ENCODE measurements at regions not wholly inside any gene's neighbourhood (a gene's known extent, or its start where the extent isn't known, plus 50 kb on each side); places are given as distances from the start of the nearest gene placed in this dataset.

DNA sequence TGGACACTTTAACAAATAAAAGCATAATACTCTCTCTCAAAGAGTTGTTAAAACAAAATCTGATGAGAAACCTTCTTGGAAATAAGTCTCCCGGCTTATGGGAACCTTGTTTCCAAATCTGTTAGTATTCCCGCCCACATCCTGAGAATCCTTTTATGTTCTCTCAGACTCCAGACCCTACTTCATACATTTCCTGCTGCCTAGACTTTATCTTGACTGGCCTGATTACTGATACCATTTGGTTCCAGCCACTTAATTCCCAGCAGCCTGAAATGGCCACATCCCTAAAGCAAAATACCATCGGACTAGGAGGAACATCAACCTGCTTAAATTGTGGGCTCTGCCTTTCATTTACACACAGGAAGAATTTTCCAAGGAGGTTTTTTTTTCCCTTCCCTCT, 79.1 kb upstream of the CYP1B1 start:
- Mint-ChIP-seq H3K4me3 (no peak overlapping the region), H3K27me3 (ENCODE audit: insufficient read depth, low read depth, poor library complexity) (peaks cover 3% of the 10 kb centered on the region), H3K9me3 (no peaks in the 10 kb centered on the region), H3K36me3 (ENCODE audit: low read depth) (no peaks in the 10 kb centered on the region), H3K27ac (no peak overlapping the region), H3K4me1 (peaks cover 4% of the 10 kb centered on the region)
- no peak overlapping the region for H3K27ac ChIP-seq (ENCODE audit: low read depth)
- H3K36me3 ChIP-seq (ENCODE audit: insufficient read depth), result no peaks in the 10 kb centered on the region
- H2AFZ ChIP-seq, result no peak overlapping the region
- no peaks in the 10 kb centered on the region for H3F3A ChIP-seq (replicated peaks; ENCODE audit: low read depth)
- H3K4me2 ChIP-seq, result no peak overlapping the region
- H3K9me2 ChIP-seq (ENCODE audit: insufficient read depth), result peaks cover 20% of the 10 kb centered on the region
- peaks cover 4% of the 10 kb centered on the region; the same call in 1 of the 2 replicates for H3K4me1 ChIP-seq (ENCODE audit: insufficient read depth)
- no peaks in the 10 kb centered on the region for H3K27me3 ChIP-seq (ENCODE audit: insufficient read depth)
- DNase-seq (ENCODE audit: low spot score), result no peak
- no peak overlapping the region for H3K4me3 ChIP-seq
- TF ChIP-seq JUNB (IDR thresholded peaks at IDR 0.05; ENCODE audit: unreplicated experiment) (no peak), EZH2phosphoT487 (IDR thresholded peaks at IDR 0.05; ENCODE audit: unreplicated experiment) (no peak), EZH2 (IDR thresholded peaks at IDR 0.05; ENCODE audit: low read depth, unreplicated experiment) (no peak), CREB1 (CRISPR knock-in tag; IDR thresholded peaks at IDR 0.05; ENCODE audit: low read depth) (no peak), STAT1 (IDR thresholded peaks at IDR 0.05; ENCODE audit: unreplicated experiment) (no peak), POLR2AphosphoS5 (IDR thresholded peaks at IDR 0.05; ENCODE audit: low read depth) (no peak), ZNF331 (CRISPR knock-in tag; IDR thresholded peaks at IDR 0.05; ENCODE audit: low read depth) (no peak), NANOG (IDR thresholded peaks at IDR 0.05; ENCODE audit: borderline replicate concordance) (no peak), ZNF114 (CRISPR knock-in tag; IDR thresholded peaks at IDR 0.05) (no peak)
- TF ChIP-seq, protein P1, sequence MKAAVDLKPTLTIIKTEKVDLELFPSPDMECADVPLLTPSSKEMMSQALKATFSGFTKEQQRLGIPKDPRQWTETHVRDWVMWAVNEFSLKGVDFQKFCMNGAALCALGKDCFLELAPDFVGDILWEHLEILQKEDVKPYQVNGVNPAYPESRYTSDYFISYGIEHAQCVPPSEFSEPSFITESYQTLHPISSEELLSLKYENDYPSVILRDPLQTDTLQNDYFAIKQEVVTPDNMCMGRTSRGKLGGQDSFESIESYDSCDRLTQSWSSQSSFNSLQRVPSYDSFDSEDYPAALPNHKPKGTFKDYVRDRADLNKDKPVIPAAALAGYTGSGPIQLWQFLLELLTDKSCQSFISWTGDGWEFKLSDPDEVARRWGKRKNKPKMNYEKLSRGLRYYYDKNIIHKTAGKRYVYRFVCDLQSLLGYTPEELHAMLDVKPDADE (IDR thresholded peaks at IDR 0.05), result no peak
- TF ChIP-seq, protein P2, sequence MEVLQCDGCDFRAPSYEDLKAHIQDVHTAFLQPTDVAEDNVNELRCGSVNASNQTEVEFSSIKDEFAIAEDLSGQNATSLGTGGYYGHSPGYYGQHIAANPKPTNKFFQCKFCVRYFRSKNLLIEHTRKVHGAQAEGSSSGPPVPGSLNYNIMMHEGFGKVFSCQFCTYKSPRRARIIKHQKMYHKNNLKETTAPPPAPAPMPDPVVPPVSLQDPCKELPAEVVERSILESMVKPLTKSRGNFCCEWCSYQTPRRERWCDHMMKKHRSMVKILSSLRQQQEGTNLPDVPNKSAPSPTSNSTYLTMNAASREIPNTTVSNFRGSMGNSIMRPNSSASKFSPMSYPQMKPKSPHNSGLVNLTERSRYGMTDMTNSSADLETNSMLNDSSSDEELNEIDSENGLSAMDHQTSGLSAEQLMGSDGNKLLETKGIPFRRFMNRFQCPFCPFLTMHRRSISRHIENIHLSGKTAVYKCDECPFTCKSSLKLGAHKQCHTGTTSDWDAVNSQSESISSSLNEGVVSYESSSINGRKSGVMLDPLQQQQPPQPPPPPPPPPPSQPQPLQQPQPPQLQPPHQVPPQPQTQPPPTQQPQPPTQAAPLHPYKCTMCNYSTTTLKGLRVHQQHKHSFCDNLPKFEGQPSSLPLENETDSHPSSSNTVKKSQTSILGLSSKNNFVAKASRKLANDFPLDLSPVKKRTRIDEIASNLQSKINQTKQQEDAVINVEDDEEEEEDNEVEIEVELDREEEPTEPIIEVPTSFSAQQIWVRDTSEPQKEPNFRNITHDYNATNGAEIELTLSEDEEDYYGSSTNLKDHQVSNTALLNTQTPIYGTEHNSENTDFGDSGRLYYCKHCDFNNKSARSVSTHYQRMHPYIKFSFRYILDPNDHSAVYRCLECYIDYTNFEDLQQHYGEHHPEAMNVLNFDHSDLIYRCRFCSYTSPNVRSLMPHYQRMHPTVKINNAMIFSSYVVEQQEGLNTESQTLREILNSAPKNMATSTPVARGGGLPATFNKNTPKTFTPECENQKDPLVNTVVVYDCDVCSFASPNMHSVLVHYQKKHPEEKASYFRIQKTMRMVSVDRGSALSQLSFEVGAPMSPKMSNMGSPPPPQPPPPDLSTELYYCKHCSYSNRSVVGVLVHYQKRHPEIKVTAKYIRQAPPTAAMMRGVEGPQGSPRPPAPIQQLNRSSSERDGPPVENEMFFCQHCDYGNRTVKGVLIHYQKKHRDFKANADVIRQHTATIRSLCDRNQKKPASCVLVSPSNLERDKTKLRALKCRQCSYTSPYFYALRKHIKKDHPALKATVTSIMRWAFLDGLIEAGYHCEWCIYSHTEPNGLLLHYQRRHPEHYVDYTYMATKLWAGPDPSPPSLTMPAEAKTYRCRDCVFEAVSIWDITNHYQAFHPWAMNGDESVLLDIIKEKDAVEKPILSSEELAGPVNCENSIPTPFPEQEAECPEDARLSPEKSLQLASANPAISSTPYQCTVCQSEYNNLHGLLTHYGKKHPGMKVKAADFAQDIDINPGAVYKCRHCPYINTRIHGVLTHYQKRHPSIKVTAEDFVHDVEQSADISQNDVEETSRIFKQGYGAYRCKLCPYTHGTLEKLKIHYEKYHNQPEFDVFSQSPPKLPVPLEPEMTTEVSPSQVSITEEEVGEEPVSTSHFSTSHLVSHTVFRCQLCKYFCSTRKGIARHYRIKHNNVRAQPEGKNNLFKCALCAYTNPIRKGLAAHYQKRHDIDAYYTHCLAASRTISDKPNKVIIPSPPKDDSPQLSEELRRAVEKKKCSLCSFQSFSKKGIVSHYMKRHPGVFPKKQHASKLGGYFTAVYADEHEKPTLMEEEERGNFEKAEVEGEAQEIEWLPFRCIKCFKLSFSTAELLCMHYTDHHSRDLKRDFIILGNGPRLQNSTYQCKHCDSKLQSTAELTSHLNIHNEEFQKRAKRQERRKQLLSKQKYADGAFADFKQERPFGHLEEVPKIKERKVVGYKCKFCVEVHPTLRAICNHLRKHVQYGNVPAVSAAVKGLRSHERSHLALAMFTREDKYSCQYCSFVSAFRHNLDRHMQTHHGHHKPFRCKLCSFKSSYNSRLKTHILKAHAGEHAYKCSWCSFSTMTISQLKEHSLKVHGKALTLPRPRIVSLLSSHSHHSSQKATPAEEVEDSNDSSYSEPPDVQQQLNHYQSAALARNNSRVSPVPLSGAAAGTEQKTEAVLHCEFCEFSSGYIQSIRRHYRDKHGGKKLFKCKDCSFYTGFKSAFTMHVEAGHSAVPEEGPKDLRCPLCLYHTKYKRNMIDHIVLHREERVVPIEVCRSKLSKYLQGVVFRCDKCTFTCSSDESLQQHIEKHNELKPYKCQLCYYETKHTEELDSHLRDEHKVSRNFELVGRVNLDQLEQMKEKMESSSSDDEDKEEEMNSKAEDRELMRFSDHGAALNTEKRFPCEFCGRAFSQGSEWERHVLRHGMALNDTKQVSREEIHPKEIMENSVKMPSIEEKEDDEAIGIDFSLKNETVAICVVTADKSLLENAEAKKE (CRISPR knock-in tag; IDR thresholded peaks at IDR 0.05), result no peak
- TF ChIP-seq, protein P3, sequence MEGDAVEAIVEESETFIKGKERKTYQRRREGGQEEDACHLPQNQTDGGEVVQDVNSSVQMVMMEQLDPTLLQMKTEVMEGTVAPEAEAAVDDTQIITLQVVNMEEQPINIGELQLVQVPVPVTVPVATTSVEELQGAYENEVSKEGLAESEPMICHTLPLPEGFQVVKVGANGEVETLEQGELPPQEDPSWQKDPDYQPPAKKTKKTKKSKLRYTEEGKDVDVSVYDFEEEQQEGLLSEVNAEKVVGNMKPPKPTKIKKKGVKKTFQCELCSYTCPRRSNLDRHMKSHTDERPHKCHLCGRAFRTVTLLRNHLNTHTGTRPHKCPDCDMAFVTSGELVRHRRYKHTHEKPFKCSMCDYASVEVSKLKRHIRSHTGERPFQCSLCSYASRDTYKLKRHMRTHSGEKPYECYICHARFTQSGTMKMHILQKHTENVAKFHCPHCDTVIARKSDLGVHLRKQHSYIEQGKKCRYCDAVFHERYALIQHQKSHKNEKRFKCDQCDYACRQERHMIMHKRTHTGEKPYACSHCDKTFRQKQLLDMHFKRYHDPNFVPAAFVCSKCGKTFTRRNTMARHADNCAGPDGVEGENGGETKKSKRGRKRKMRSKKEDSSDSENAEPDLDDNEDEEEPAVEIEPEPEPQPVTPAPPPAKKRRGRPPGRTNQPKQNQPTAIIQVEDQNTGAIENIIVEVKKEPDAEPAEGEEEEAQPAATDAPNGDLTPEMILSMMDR (conservative IDR thresholded peaks at IDR 0.05; ENCODE audit: low read depth in 2 of 2), result no peak
- TF ChIP-seq, protein P4, sequence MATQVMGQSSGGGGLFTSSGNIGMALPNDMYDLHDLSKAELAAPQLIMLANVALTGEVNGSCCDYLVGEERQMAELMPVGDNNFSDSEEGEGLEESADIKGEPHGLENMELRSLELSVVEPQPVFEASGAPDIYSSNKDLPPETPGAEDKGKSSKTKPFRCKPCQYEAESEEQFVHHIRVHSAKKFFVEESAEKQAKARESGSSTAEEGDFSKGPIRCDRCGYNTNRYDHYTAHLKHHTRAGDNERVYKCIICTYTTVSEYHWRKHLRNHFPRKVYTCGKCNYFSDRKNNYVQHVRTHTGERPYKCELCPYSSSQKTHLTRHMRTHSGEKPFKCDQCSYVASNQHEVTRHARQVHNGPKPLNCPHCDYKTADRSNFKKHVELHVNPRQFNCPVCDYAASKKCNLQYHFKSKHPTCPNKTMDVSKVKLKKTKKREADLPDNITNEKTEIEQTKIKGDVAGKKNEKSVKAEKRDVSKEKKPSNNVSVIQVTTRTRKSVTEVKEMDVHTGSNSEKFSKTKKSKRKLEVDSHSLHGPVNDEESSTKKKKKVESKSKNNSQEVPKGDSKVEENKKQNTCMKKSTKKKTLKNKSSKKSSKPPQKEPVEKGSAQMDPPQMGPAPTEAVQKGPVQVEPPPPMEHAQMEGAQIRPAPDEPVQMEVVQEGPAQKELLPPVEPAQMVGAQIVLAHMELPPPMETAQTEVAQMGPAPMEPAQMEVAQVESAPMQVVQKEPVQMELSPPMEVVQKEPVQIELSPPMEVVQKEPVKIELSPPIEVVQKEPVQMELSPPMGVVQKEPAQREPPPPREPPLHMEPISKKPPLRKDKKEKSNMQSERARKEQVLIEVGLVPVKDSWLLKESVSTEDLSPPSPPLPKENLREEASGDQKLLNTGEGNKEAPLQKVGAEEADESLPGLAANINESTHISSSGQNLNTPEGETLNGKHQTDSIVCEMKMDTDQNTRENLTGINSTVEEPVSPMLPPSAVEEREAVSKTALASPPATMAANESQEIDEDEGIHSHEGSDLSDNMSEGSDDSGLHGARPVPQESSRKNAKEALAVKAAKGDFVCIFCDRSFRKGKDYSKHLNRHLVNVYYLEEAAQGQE (IDR thresholded peaks at IDR 0.05; ENCODE audit: unreplicated experiment), result no peak
- no peaks in the 10 kb centered on the region for H4K20me1 ChIP-seq (replicated peaks; ENCODE audit: insufficient read depth)
- no peaks in the 10 kb centered on the region for H3K79me2 ChIP-seq (replicated peaks; ENCODE audit: insufficient read depth)
- ATAC-seq, result no peak

Measured in GM23338 (cell line).